Epidermal melanocyte (primary cell): ENCODE measurements at regions not wholly inside any gene's neighbourhood (a gene's known extent, or its start where the extent isn't known, plus 50 kb on each side); places are given as distances from the start of the nearest gene placed in this dataset.
A peak's percentile ranks its signal among the peaks of the same experiment; 100 is the strongest.

Experiments
- DNase-seq: peaks from one replicate; pipeline ENCODE4 v3.0.0; 2011; ENCODE audit warnings: low spot score; ENCODE audit not compliant: insufficient read length

- no peak for DNase-seq
Measured at GRCh38 chr18:56086176-56086575, 498.2 kb upstream of the TCF4 start.

DNA sequence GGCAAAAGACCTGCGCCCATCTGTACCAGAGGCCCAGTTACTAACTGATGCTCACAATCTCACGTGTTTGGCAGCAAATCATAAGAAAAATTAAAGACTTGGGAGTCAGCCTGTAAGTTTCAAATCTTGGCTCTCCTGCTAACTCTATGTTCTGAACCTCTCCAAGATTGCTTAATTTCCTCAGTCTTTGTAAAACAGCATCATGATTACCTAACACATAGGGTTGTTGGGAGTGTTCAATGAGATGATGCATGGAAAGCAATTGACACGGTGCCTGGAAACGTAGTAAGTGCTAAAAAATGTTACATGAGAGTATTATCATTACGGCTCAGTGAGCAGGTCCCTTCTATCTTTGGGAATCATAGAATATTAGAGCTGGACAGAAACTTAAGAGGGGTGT lies 497.6 kb upstream of the TCF4 start:
- DNase-seq = no peak

DNA sequence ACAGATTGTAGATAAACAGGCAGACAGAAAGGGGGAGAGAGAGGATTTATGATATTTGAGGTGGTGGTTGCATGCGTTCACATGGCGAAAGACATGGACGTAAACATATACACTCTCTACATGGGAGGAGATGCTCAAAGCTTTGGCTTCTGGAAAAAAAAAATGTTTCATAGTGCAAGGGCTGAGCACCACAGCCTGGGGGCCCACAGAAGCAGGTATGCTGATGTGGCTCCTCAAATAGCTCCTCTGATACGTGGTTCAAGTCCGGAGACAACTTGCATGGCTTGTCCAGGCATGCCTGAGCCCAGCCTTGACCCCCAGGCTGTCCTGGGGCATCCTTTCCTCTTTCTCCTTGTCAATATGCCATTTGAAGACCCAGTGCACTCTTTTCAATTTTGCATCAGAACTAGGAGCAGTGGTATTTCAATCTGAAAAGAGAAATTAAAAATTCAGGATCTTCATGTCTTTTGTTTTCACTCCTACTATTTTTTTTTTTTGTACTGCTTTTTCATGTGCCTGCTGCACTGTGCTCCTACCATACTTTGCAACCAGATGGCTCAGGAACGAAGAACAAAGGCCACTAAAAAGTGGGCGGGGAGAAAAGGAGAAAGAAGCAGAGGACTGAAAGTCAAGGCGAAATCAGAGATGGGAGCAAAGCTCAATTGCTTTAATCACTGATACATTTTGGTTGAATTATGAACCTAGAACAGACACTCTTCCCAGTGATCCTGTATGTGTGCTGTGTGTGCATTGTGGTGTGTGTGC lies 495.7 kb upstream of the TCF4 start:
- no peak for DNase-seq

GRCh38 chr18:56083097-56083521 lies 495.1 kb upstream of the TCF4 start:
- no peak for DNase-seq

GRCh38 chr18:56076723-56077122 lies 488.7 kb upstream of the TCF4 start:
- DNase-seq = no peak

DNA sequence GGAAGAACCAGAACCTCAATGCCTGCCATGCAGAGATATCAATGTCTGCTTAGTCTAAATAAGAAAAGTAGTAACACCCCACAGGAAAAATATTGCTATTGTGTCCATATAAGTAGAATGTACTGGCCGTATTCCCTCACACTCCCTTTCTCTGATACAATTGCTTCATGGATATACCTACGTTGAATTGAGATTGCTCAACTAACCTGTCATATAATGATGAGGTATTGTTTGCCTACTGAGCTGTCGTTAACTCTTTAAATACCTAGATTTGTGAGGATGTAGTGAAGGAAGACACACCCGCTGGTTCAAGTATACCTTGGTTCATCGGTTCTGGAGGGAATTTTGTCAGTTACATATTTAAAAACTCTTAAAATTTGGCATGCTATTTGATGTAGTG lies 480.7 kb upstream of the TCF4 start:
- DNase-seq = no peak

DNA sequence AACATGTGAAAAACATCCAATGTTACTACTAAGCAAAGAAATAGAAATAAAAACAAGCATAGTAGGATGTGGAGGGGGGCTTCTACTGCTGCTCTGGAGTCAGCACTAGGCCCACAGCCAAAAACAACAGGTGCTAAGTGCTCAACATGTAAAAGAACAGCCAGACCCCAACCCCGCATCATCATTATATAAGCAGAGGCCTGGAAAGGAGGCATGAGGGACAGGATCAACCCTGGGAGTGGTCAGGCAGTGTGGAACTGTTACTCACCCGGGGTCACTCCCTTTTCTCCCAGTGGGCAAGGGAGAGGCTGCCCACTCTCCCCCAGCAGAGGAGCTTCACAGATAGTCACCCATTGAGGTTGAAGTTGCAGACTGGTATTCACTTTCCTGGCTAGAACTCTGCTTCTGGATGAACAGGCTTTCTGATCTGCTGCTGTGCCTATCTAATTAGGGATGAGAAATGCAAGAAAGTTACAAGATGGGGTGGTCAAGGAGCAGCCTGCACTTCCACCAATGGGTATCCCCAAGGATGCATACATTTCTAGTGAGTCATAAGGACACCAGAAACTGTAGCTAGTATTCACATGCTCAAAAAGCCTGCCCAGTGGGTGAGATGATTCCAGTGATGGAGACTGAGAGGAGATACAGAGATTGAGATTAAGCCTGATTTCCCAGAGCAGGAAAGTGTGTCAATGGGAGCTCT lies 480.1 kb upstream of the TCF4 start:
- no peak for DNase-seq

DNA sequence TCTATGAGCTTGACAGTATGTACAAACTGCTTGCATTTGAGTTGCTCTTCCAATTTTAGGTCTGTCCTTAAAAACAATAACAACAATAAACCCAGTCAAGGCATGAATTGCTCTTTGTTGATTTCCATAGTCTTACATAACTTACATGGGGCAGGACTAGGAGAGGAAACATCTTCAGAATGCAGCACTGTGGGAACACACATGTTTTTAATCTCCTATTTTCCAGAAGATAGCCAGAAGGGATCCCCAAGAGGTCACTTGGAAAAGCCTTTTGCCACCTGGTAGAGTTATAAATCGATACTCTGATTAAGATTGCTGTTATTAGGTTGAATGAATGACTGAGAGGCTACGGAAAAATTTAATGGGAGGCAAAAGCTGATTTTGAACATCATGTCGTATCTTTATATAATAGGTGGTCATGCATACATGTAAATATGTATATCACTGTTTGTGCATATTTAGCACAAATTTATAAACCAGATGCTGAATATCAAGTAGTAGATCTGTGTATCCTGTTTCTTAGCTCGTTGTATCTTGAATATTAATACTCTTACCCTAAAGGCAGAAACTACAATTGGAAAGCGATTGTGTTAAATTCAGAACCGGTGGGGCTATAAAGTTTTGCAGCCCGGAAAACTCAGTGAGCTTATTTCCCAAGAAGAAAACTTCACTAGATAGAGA lies 479.4 kb upstream of the TCF4 start:
- DNase-seq = no peak

GRCh38 chr18:56066524-56067213 lies 478.7 kb upstream of the TCF4 start:
- no peak for DNase-seq

- no peak for DNase-seq
Measured at GRCh38 chr18:56065086-56065485, 477.1 kb upstream of the TCF4 start.

- no peak for DNase-seq
Measured at GRCh38 chr18:56062931-56063330, 474.9 kb upstream of the TCF4 start.

DNA sequence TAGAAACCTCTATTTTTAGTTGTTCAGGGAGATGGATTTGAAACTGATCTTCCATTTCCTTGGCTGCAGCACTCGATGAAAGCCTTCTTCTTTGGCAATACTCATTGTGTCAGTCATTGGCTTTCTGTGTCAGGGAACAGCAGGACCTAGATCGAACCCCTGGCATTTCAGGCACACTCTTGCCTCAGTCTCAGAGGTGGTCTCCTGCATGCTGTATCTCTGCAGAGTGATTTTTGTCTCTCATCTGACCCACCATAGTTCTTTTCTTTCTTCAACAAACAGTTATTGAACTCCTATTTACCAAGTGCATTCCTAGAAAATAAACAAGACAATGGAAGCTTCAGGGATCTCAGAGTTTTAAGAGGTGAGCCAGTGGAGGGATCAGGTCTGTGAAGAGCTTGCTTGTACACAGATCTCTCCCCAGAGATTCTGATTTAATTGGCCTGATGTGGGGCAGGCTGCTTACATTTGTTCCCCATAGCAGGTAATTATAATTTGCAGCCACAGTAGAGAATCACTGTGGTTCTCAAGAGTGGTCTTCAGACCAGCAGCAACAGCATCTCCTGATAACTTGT lies 473.1 kb upstream of the TCF4 start:
- no peak for DNase-seq

DNA sequence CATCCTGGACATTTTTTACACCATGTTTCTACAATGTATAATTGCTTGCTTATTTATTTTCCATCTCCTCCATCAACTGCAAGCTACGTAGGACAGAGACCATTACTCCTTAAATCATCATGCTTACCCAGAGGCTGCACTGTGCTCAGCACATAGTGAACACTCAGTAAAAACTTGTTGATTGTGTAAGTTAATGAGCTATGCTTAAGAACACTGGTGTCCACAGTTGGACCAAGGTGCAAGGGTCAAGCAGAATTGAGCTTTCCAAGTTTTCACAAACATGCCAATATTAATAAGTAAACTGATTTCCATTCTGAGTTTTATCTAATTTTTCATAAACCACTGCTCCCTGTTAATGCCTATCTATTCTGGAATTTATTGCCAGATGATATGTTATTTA lies 464.2 kb upstream of the TCF4 start:
- no peak for DNase-seq

DNA sequence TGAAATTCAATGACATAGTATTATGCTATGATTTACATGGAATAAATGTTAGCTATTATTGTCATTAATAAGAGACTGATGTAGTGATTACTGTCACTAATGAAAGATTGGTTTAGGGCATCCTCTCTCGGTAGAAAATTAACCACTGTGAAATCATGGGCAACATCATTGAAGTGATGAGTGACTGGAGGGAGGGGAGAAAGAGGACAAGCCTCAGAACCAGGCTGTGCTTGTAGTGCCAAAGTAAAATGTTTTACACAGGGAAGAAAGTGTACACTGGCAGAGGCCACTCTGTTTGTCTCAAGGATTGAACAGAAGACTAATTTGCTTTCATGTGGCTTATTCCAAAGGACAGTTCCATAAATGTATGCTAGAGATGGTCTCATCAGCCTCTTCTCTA lies 456.2 kb upstream of the TCF4 start:
- no peak for DNase-seq

GRCh38 chr18:56043641-56044061 lies 455.7 kb upstream of the TCF4 start:
- DNase-seq = peak; percentile 64

- no peak for DNase-seq
Measured at GRCh38 chr18:56042915-56043536, 455.0 kb upstream of the TCF4 start.

DNA sequence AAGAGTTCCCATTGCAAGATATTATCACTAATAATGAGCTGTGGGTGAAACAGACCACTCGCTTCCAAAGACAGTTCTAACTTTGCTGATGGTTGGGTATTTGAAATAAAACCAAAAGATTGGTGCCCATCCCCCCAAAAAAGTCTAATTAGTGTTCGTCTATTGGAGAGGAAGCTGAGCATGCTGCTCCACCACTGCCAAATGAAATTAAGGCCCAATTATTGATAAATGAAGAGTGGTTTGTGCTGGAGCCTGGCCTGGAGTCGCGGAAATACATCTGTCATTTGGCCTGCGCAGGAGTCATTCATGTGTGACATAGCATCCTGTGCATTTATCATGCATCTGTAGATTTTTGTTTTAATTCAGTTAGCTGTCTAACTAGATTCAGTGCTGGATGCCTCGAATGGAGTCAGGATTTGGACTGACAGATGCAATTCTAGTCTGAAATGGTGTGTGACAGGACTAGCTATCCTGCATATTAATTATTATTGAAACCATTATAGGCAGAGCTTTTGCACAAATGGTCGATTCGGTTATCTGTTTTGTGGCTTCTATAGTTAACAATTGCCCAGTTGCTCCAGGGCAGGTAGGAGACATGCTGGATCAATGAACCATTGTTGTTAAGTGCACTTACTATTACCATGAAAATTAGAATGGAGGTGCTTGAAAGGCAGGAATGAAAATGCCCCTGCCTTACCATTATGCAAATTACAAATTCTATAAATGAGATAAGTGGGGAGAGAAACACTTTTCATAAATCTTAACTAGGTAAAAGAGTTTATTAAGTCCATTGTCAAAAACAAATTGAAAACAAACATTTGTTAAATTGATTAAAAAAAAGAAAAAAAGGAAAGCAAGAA lies 450.4 kb upstream of the TCF4 start:
- no peak for DNase-seq

DNA sequence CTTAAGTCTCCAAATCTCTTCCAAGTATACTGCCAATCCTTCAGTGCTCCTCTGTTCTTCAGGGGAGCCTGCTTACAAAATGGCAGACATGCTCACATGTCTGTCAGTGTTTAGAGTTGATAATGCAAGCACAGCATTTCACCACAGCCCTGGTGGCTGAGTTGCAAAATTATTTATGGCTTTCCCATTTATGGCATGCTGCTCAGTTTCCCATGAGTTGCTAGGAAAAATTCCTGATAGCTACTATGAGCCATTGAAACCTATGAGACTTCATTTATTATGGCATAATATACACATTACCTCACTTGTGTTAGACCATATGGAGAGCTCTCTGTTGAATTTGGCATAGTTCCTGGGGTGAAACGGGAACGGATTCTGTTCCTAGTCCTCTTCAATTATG lies 448.7 kb upstream of the TCF4 start:
- no peak for DNase-seq

GRCh38 chr18:56035546-56035945 lies 447.6 kb upstream of the TCF4 start:
- DNase-seq = no peak

GRCh38 chr18:56034949-56035348 lies 447.0 kb upstream of the TCF4 start:
- no peak for DNase-seq
